OCI-LY7 (cell line): ENCODE measurements at regions not wholly inside any gene's neighbourhood (a gene's known extent, or its start where the extent isn't known, plus 50 kb on each side); places are given as distances from the start of the nearest gene placed in this dataset.
"Not testable (repeated sequence)": the region's sequence is repeated elsewhere in the genome, so short reads cannot be mapped to it uniquely, and the experiment has no call there.

Experiments used
- BruUV-seq: library from RNA; stranded (reverse); fragments of 400-500 nt; replicated peaks from 2 replicates; lab custom pipeline; 2021; lab: Mats Ljungman, UMichigan
- CTCF ChIA-PET: fragments of 300-600 bp; sonication (Branson Sonifier 250); formaldehyde crosslinking; loops from one replicate; lab custom pipeline; 2022; ENCODE audit warnings: antibody characterized with exemption; ENCODE audit not compliant: unreplicated experiment; lab: Charles Lee
- POLR2A ChIA-PET: fragments of 300-600 bp; sonication (Branson Sonifier 250); formaldehyde crosslinking; loops from one replicate; lab custom pipeline; 2022; ENCODE audit warnings: antibody characterized with exemption; lab: Charles Lee
- DNase-seq: peaks from one replicate; pipeline ENCODE4 v3.0.0-alpha.2; 2015; ENCODE audit warnings: low spot score
- H2AFZ ChIP-seq: fragments of 200-600 bp; sonication (generic), shearing (Covaris generic); 2 replicates; pipeline ENCODE4 v1.6.1; 2014; ENCODE audit warnings: mild to moderate bottlenecking, antibody characterized with exemption, low read length, moderate library complexity
- H3K27ac ChIP-seq: fragments of 200-600 bp; sonication (generic); 2 replicates; pipeline ENCODE4 v1.5.1; 2014; ENCODE audit warnings: mixed run types, low read depth, mild to moderate bottlenecking, moderate library complexity, low read length, inconsistent platforms; ENCODE audit not compliant: poor library complexity, severe bottlenecking
- H3K36me3 ChIP-seq: fragments of 200-600 bp; sonication (generic); 2 replicates; pipeline ENCODE4 v1.6.1; 2014; ENCODE audit warnings: mild to moderate bottlenecking, antibody characterized with exemption, low read length, moderate library complexity, mixed read lengths; ENCODE audit not compliant: insufficient read depth
- H3K4me1 ChIP-seq: fragments of 200-600 bp; sonication (generic); 2 replicates; pipeline ENCODE4 v1.5.1; 2014; ENCODE audit warnings: mild to moderate bottlenecking, low read length; ENCODE audit not compliant: insufficient read depth, poor library complexity, severe bottlenecking
- H3K4me2 ChIP-seq: fragments of 200-600 bp; sonication (generic); 2 replicates; pipeline ENCODE4 v1.6.1; 2014; ENCODE audit warnings: mild to moderate bottlenecking, low read length
- H3K4me3 ChIP-seq: fragments of 200-600 bp; sonication (generic); 2 replicates; pipeline ENCODE4 v1.5.1; 2014; ENCODE audit warnings: mild to moderate bottlenecking, low read depth, low read length; ENCODE audit not compliant: poor library complexity, severe bottlenecking
- H3K79me2 ChIP-seq: fragments of 200-600 bp; sonication (generic); 2 replicates; pipeline ENCODE4 v1.6.1; 2016; ENCODE audit warnings: low read depth, mild to moderate bottlenecking, low read length, moderate library complexity, mixed read lengths; ENCODE audit not compliant: insufficient read depth
- H3K9me2 ChIP-seq: fragments of 200-600 bp; sonication (generic); 2 replicates; pipeline ENCODE4 v1.6.1; 2016; ENCODE audit warnings: mild to moderate bottlenecking, low read length, mixed read lengths; ENCODE audit not compliant: insufficient read depth
- H3K9me3 ChIP-seq: fragments of 200-600 bp; sonication (generic); 2 replicates; pipeline ENCODE4 v1.6.1; 2014; ENCODE audit warnings: mild to moderate bottlenecking, mixed run types, low read length, mixed read lengths
- H4K20me1 ChIP-seq: fragments of 200-600 bp; sonication (generic); 2 replicates; pipeline ENCODE4 v1.6.1; 2014; ENCODE audit warnings: mild to moderate bottlenecking, antibody characterized with exemption, low read length, moderate library complexity, mixed read lengths; ENCODE audit not compliant: insufficient read depth
- intact Hi-C: fragments of 100-400 bp; cut with micrococcal nuclease; formaldehyde crosslinking; loops from one replicate; pipeline ENCODE4 v1.10.0; 2022; ENCODE audit not compliant: unreplicated experiment

GRCh38 chr7:150110375-150110820 lies 212.8 kb upstream of the LRRC61 start:
- H3K4me1 ChIP-seq, H3K4me2 ChIP-seq, H3K9me3 ChIP-seq, H3K36me3 ChIP-seq, POLR2A ChIA-PET, intact Hi-C loops, H4K20me1 ChIP-seq, H2AFZ ChIP-seq, CTCF ChIA-PET, BruUV-seq, H3K27ac ChIP-seq, H3K9me2 ChIP-seq, H3K4me3 ChIP-seq, H3K79me2 ChIP-seq: not testable (repeated sequence)
- peak; percentile 67 for DNase-seq

- CTCF ChIA-PET, H3K9me3 ChIP-seq, H4K20me1 ChIP-seq, H3K4me1 ChIP-seq, H3K4me3 ChIP-seq, intact Hi-C loops, H3K9me2 ChIP-seq, BruUV-seq, H3K27ac ChIP-seq, H2AFZ ChIP-seq, POLR2A ChIA-PET, H3K36me3 ChIP-seq, DNase-seq, H3K4me2 ChIP-seq, H3K79me2 ChIP-seq: not testable (repeated sequence)
Observed at GRCh38 chr7:150110882-150111281, 212.3 kb upstream of the LRRC61 start.

- CTCF ChIA-PET, POLR2A ChIA-PET, DNase-seq, H3K4me3 ChIP-seq, BruUV-seq, H3K4me2 ChIP-seq, H3K4me1 ChIP-seq, H3K79me2 ChIP-seq, H3K36me3 ChIP-seq, H2AFZ ChIP-seq, H3K27ac ChIP-seq, H3K9me3 ChIP-seq, H4K20me1 ChIP-seq, H3K9me2 ChIP-seq, intact Hi-C loops: not testable (repeated sequence)
Observed at GRCh38 chr7:150111373-150112139, 211.6 kb upstream of the LRRC61 start.

GRCh38 chr7:150113301-150113700 lies 209.9 kb upstream of the LRRC61 start:
- BruUV-seq, H3K9me3 ChIP-seq, H3K4me2 ChIP-seq, intact Hi-C loops, H3K9me2 ChIP-seq, H4K20me1 ChIP-seq, DNase-seq, H3K4me1 ChIP-seq, POLR2A ChIA-PET, H2AFZ ChIP-seq, H3K27ac ChIP-seq, H3K79me2 ChIP-seq, H3K36me3 ChIP-seq, CTCF ChIA-PET, H3K4me3 ChIP-seq: not testable (repeated sequence)

- H3K36me3 ChIP-seq, H3K4me3 ChIP-seq, CTCF ChIA-PET, intact Hi-C loops, H3K4me2 ChIP-seq, H4K20me1 ChIP-seq, H3K9me3 ChIP-seq, H3K4me1 ChIP-seq, POLR2A ChIA-PET, H3K9me2 ChIP-seq, DNase-seq, H2AFZ ChIP-seq, H3K79me2 ChIP-seq, BruUV-seq, H3K27ac ChIP-seq: not testable (repeated sequence)
Observed at GRCh38 chr7:150114591-150114990, 208.6 kb upstream of the LRRC61 start.

GRCh38 chr7:150119966-150120365 lies 203.2 kb upstream of the LRRC61 start:
- H3K4me1 ChIP-seq, H3K4me2 ChIP-seq, H4K20me1 ChIP-seq, H3K36me3 ChIP-seq, H3K9me2 ChIP-seq, H3K9me3 ChIP-seq, H3K79me2 ChIP-seq, DNase-seq, H3K4me3 ChIP-seq, H2AFZ ChIP-seq, BruUV-seq, CTCF ChIA-PET, H3K27ac ChIP-seq, POLR2A ChIA-PET, intact Hi-C loops: not testable (repeated sequence)
